Neural progenitor cell (in vitro differentiated cells): ENCODE measurements at regions not wholly inside any gene's neighbourhood (a gene's known extent, or its start where the extent isn't known, plus 50 kb on each side); places are given as distances from the start of the nearest gene placed in this dataset.

Experiments
- CTCF ChIP-seq: fragments of 200-600 bp; sonication (generic); IDR thresholded peaks from 2 replicates; pipeline ENCODE4 v1.5.1; 2017; ENCODE audit warnings: antibody characterized with exemption, mild to moderate bottlenecking
- EZH2 ChIP-seq: fragments of 200-600 bp; sonication (generic); IDR thresholded peaks from 2 replicates; pipeline ENCODE4 v1.6.1; 2017; ENCODE audit warnings: antibody characterized with exemption, mild to moderate bottlenecking, moderate library complexity
- EZH2phosphoT487 ChIP-seq: fragments of 200-600 bp; sonication (generic); IDR thresholded peaks from 2 replicates; pipeline ENCODE4 v1.6.1; 2017; ENCODE audit warnings: antibody characterized with exemption

- TF ChIP-seq CTCF (no peak), EZH2 (no peak), EZH2phosphoT487 (no peak)
Measured at GRCh38 chrX:39948582-39948981, 149.2 kb downstream of the BCOR start.
